ENCODE measurements at regions not wholly inside any gene's neighbourhood (a gene's known extent, or its start where the extent isn't known, plus 50 kb on each side); places are given as distances from the start of the nearest gene placed in this dataset.
A peak's percentile ranks its signal among the peaks of the same experiment; 100 is the strongest.

DNA sequence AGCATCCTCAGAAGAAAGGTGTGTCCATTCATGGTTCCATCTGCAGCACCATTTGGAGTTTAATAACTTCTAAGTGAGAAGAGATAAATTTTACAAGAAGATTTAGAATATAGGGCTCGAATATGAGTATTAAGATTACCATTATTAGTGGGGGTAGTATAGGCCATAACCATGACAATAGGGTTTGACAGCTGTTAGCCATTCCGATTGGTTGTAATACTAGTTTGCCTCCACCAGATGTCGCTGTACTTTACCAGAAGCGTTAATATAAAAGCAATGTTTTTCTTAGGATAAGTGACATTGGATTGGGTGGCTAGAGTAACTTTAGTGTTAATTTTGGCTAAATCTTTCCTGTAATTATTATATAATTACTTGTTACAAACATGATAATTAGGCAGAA lies 107.5 kb upstream of the SRD5A2 start:
- TF ChIP-seq, protein P1, sequence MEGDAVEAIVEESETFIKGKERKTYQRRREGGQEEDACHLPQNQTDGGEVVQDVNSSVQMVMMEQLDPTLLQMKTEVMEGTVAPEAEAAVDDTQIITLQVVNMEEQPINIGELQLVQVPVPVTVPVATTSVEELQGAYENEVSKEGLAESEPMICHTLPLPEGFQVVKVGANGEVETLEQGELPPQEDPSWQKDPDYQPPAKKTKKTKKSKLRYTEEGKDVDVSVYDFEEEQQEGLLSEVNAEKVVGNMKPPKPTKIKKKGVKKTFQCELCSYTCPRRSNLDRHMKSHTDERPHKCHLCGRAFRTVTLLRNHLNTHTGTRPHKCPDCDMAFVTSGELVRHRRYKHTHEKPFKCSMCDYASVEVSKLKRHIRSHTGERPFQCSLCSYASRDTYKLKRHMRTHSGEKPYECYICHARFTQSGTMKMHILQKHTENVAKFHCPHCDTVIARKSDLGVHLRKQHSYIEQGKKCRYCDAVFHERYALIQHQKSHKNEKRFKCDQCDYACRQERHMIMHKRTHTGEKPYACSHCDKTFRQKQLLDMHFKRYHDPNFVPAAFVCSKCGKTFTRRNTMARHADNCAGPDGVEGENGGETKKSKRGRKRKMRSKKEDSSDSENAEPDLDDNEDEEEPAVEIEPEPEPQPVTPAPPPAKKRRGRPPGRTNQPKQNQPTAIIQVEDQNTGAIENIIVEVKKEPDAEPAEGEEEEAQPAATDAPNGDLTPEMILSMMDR (IDR thresholded peaks at IDR 0.05), result peak in 2 of 5 experiments; percentile 14 to 15
- no peak for TF ChIP-seq POLR2A (IDR thresholded peaks at IDR 0.05)
